GM19193 (cell line): ENCODE measurements at regions not wholly inside any gene's neighbourhood (a gene's known extent, or its start where the extent isn't known, plus 50 kb on each side); places are given as distances from the start of the nearest gene placed in this dataset.

Experiments used
- POLR2A ChIP-seq: IDR thresholded peaks from 4 replicates; pipeline ENCODE4 v1.6.1; 2011; ENCODE audit not compliant: insufficient read depth, insufficient read length; ENCODE audit errors: extremely low read depth

DNA sequence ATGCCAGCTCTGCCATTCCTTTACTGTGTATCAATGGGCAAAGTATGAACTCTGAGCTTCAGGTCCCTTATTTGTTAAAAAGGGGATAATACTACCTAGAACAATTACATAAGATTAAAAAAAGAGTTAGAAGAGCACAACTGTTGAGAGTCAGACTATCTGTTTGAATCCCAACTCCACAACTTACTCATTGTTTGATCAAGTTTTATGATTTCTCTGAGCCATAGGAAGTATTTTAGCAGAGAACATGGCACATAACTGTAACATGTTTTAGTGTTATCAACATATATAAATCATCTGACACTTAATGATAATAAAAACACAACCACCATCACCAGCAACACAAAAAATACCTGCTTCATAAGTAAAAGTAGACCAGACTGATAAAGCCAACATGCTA is 421.3 kb downstream of the ZFHX3 start:
- TF ChIP-seq POLR2A: no peak

- TF ChIP-seq POLR2A: no peak
Observed at GRCh38 chr16:72621651-72622050, 426.3 kb downstream of the ZFHX3 start.

DNA sequence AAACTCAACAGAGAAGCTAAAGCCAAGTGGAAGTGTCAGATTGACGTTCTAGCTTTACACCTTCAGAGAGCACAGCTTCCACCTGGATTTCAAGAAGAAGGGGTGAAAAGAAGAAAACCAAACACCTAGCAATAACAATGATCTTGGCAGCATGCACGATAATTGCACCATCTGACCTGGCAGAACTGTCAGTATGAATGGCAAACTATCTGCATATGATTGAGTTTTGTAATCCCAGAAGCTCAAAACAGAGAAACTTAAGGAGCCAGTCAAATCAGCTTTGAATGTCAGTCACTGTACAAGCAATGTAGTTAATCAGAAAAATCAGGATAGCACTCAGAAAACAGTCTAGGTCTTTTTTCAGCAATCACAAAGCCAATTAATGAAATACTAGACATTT is 427.1 kb downstream of the ZFHX3 start:
- TF ChIP-seq POLR2A: no peak

DNA sequence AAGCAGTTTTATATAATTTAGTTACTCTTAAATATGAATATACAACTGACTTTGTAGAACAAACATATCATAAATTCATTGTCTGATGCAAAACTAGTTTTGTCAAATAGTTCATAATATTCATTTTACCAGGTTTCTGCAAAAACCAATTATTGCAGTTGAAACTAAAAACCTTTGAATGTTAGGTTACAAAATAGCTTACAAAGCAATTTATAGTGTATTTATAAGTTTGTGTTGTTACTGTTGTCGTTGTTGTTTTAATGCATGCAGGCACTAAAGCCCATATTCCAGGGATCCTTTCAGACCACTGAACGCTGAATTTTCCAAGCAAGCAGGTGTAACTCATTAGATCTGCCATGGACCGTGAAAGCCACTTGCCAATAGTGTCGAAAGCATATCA is 427.6 kb downstream of the ZFHX3 start:
- no peak for TF ChIP-seq POLR2A

DNA sequence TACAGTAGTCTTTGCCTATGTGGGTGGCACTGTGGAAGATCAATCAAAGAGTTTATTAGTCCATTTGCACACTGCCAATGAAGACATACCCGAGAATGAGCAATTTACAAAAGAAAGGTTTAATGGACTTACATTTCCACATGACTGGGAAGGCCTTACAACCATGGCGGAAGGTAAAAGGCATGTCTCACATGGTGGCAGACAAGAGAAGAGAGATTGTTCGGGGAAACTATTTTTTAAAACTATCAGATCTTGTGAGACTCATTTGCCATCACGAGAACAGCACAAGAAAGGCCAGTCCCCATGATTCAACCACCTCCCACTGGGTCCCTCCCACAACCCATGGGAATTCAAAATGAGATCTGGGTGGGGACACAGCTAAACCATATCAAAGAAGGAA is 432.1 kb downstream of the ZFHX3 start:
- no peak for TF ChIP-seq POLR2A

DNA sequence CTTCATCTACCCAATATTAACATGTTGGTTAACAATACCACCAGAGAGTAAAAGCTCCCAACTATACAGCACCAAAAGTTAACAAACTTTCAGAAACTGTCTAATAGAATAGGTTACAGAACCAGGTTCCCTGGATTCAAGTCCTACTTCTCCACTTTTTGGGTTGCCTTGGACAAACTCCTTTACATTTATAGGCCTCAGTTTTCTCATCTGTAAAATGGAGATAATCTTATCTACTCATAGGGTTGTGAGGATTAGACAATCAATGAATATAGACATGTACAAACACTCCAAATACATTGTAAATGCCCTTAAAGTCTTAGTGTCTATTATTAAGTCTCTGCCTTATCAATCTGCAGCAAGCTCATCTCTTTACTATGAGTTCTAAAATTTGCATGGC is 435.2 kb downstream of the ZFHX3 start:
- no peak for TF ChIP-seq POLR2A

DNA sequence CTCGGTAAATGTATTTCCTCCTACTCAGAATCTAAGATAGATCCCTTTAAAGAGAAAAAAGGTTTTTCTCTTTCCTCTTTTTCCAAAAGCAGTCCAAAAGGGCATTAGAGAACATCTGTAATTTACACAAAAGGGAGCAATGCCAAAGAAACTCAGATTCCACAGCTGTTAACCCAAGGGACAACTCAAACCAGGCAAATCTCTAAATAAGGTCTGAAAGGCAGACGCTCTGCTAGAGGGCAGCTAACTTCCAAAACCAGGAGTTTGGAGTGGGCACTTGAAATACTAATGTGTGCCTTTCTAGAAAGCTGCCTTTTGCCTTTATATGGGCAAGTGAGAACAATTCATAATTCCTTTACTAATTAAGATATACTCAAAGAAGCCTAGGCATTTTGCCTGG is 435.7 kb downstream of the ZFHX3 start:
- TF ChIP-seq POLR2A: no peak

DNA sequence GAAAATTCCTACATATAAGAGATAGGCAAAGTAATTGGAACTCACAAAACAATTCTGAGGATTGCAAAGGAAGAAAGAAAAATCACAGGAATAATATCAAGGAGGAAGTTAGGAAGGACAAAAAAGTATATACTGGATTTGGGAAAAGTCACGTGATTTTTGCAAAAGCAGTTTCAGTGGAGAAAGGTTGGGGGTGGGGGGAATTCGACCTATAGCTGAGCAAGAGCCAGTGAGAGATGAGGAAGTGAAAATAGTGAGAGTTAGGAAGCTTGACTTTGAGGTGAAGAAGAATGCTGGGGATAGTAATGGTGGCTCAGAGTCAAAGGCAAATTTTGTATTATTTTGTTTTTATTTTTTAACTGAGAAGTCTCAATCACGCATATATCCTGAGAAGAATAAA is 438.0 kb upstream of the PMFBP1 start:
- no peak for TF ChIP-seq POLR2A

GRCh38 chr16:72609066-72609465 is 437.1 kb upstream of the PMFBP1 start:
- TF ChIP-seq POLR2A: no peak

- no peak for TF ChIP-seq POLR2A
Observed at GRCh38 chr16:72604375-72604774, 432.4 kb upstream of the PMFBP1 start.

DNA sequence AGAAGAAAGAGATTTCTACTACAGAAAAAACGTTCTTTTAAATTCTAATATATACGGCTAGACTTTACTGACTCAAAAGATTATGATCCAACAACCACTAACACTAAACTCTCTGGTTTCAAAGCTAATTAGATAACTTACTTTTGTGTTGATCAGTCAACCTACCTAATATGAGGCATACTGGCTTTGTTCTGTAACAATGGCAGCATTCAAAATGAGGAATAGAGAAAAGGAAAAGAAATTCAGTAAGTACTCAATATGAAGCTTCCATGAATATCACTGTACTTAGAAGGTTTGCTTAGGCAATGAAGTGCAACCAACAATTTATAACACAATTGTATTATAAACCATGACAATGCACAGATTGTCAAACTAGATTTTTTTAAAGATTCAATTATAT is 430.5 kb upstream of the PMFBP1 start:
- TF ChIP-seq POLR2A: no peak

DNA sequence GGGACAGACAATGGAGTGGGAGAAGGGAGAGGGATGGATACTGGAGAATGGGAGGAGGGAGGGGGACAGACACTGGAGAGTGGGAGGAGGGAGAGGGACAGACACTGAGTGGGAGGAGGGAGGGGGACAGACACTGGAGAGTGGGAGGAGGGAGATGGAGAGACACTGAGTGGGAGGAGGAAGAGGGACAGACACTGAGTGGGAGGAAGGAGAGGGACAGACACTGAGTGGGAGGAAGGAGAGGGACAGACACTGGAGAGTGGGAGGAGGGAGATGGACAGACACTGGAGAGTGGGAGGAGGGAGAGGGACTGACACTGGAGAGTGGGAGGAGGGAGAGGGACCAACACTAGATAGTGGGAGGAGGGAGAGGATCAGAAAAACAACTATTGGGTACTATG is 426.7 kb upstream of the PMFBP1 start:
- TF ChIP-seq POLR2A: no peak

GRCh38 chr16:72597938-72598337 is 426.0 kb upstream of the PMFBP1 start:
- no peak for TF ChIP-seq POLR2A

DNA sequence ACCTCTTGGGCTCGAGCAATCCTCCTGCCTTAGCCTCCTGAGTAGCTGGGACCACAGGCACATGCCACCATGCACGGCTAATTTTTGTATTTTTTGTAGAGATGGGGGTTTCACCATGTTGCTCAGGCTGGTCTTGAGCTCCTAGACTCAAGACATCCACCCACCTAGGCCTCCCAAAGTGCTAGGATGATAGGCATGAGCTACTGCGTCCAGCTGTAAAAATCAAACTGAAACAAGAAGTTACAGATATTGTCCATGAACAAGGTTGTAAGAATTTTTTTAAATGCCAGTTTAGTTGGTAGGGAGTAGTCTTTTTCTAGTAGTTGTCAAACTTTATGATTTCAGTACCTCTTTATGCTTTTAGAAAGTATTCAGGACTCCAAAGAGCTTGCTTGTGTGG is 424.4 kb upstream of the PMFBP1 start:
- no peak for TF ChIP-seq POLR2A

GRCh38 chr16:72590151-72590937 is 418.4 kb upstream of the PMFBP1 start:
- TF ChIP-seq POLR2A: no peak

GRCh38 chr16:72588551-72588950 is 416.6 kb upstream of the PMFBP1 start:
- no peak for TF ChIP-seq POLR2A

DNA sequence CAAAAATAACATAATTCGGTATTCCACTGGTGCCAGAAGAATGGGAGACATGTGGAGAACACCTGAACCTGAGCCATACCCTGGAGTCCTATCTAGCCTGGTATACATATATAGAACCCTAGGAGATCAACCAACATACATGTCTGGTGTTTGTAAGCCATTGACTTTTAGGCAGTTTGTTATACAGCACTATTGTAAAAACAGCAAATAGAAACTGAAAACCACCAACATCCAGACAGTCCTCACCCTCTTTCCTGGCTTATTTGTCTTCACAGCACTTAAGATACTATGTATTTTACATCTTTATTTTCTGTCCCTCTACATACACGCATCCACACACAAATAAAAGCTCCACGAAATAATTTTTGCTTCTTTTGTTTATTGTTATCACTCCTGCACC is 404.2 kb upstream of the PMFBP1 start:
- no peak for TF ChIP-seq POLR2A
